ENCODE measurements at regions not wholly inside any gene's neighbourhood (a gene's known extent, or its start where the extent isn't known, plus 50 kb on each side); places are given as distances from the start of the nearest gene placed in this dataset.

GRCh38 chr4:120403296-120403695 is 336.6 kb upstream of the MAD2L1 start:
- in situ Hi-C loops (cut with HindIII; ENCODE audit: low sequenced_read_pairs) = no loop called here
- H3K4me3 ChIP-seq (ENCODE audit: low read depth, low read length) = no peak overlapping the region
- TF ChIP-seq CTCF (IDR thresholded peaks at IDR 0.05; ENCODE audit: low read depth, low read length) = no peak
- no peak for DNase-seq (ENCODE audit: low read depth, low spot score)

- TF ChIP-seq CTCF (IDR thresholded peaks at IDR 0.05; ENCODE audit: low read depth, low read length) = no peak
- no peak for DNase-seq (ENCODE audit: low read depth, low spot score)
- in situ Hi-C loops (cut with HindIII; ENCODE audit: low sequenced_read_pairs) = no loop called here
- no peak overlapping the region for H3K4me3 ChIP-seq (ENCODE audit: low read depth, low read length)
Observed at GRCh38 chr4:120400441-120400840, 333.8 kb upstream of the MAD2L1 start.

GRCh38 chr4:120399826-120400225 is 333.2 kb upstream of the MAD2L1 start:
- no peak for TF ChIP-seq CTCF (IDR thresholded peaks at IDR 0.05; ENCODE audit: low read depth, low read length)
- in situ Hi-C loops (cut with HindIII; ENCODE audit: low sequenced_read_pairs) = no loop called here
- DNase-seq (ENCODE audit: low read depth, low spot score) = no peak
- no peak overlapping the region for H3K4me3 ChIP-seq (ENCODE audit: low read depth, low read length)

DNA sequence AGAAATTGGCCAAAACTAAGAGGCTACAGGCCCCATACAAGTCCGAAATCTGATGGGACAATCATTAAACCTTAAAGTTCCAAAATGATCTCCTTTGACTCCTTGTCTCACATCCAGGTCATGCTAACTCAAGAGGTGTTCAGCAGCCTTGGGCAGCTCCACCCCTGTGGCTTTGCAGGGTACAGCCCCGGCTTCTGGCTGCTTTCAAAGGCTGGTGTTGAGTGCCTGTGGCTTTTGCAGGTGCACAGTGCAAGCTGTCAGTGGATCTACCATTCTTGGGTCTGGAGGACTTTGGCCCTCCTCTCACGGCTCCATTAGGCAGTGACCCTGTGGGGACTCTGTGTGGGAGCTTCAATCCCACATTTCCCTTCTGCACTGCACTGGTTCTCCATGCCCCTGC is 329.1 kb upstream of the MAD2L1 start:
- no peak overlapping the region for H3K4me3 ChIP-seq (ENCODE audit: low read depth, low read length)
- DNase-seq (ENCODE audit: low read depth, low spot score) = no peak
- TF ChIP-seq CTCF (IDR thresholded peaks at IDR 0.05; ENCODE audit: low read depth, low read length) = no peak
- in situ Hi-C loops (cut with HindIII; ENCODE audit: low sequenced_read_pairs) = no loop called here

- TF ChIP-seq CTCF (IDR thresholded peaks at IDR 0.05; ENCODE audit: low read depth, low read length) = no peak
- DNase-seq (ENCODE audit: low read depth, low spot score) = no peak
- in situ Hi-C loops (cut with HindIII; ENCODE audit: low sequenced_read_pairs) = no loop called here
- no peak overlapping the region for H3K4me3 ChIP-seq (ENCODE audit: low read depth, low read length)
Observed at GRCh38 chr4:120355881-120356280, 289.2 kb upstream of the MAD2L1 start.

DNA sequence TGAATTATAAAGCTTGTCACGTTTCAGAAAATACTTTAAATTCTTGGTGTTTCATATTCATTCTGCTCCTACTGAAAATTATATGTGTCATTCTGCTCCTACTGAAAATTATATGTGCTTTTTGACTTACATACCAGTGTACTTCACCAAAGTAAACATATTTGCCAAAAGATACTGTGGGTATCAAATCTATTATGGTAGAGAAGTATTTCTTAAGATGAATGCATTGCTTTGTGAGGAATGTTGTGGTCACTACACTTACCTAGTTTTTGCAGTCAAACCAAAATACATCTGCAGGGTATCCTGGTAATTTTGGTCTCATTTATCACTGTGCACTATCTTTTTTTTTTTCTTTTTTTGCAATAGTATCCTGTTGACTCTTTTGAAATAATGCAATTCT is 287.7 kb upstream of the MAD2L1 start:
- no peak for DNase-seq (ENCODE audit: low read depth, low spot score)
- H3K4me3 ChIP-seq (ENCODE audit: low read depth, low read length) = no peak overlapping the region
- no peak for TF ChIP-seq CTCF (IDR thresholded peaks at IDR 0.05; ENCODE audit: low read depth, low read length)
- in situ Hi-C loops (cut with HindIII; ENCODE audit: low sequenced_read_pairs) = no loop called here

DNA sequence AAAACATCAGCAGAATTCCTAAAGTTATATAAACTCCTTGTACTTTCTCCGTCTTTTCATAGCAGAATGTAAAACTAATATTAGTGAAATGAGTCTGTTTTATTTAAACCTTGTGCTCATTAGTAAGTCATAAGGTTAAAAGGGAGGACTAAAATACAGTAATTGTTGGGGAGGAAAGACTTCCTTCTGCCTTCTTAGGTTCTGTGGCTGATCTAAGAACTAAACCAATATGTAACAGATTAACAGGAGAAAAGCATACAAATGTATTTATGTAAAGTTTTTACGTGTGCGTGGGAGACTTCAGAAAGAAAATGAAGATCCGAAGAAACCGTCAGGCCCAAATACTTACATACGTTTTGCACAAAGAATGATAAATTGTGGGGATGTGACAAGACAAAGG is 286.6 kb upstream of the MAD2L1 start:
- in situ Hi-C loops (cut with HindIII; ENCODE audit: low sequenced_read_pairs) = no loop called here
- no peak for TF ChIP-seq CTCF (IDR thresholded peaks at IDR 0.05; ENCODE audit: low read depth, low read length)

More for the DNA sequence above, 286.6 kb upstream of the MAD2L1 start:
- DNase-seq (ENCODE audit: low read depth, low spot score) = no peak
- no peak overlapping the region for H3K4me3 ChIP-seq (ENCODE audit: low read depth, low read length)
